GM18505 (cell line): ENCODE measurements at regions not wholly inside any gene's neighbourhood (a gene's known extent, or its start where the extent isn't known, plus 50 kb on each side); places are given as distances from the start of the nearest gene placed in this dataset.

ENCODE experiments used
- ATAC-seq: cut with Tn5 transposase; IDR thresholded peaks from one replicate; pipeline ENCODE4 v1.9.1; 2021; ENCODE audit not compliant: unreplicated experiment
- POLR2A ChIP-seq: IDR thresholded peaks from 4 replicates; pipeline ENCODE4 v1.6.1; 2011; ENCODE audit warnings: borderline replicate concordance; ENCODE audit not compliant: insufficient read depth, insufficient read length; ENCODE audit errors: extremely low read depth

DNA sequence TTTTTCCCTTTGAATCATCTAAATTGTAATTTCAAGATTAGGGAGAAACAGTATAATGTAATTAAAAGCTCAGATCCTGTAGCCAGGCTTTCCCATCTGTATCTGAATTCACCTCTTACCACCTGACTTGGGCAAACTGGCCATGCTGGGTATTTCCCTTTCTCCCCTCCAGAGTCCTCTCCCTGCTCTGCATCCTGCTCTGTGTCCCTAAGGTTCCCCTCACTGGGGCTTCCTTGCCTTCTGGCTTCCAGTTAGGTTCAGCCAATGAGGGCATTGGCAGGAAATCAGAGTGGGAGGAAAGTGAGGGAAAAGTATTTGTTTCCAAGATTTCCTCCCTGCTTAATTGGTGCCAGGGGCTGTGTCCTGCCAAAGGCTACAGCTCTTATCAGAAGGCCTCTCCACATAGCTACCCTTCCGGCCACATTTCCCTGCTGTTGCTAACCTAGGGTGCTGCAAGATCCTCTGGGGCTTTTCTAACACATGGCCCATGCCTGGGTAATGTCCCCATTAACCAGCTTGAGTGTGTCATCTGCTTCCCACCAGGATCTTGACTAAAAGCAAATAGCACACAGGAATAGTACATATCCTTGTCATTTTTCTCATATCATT, 51.0 kb upstream of the MPDZ start:
- ATAC-seq = no peak
- TF ChIP-seq POLR2A = no peak
